NOMO-1 (cell line): ENCODE measurements at regions not wholly inside any gene's neighbourhood (a gene's known extent, or its start where the extent isn't known, plus 50 kb on each side); places are given as distances from the start of the nearest gene placed in this dataset.
"Not testable (repeated sequence)": the region's sequence is repeated elsewhere in the genome, so short reads cannot be mapped to it uniquely, and the experiment has no call there.

Experiments
- DNase-seq, 2 experiments: peaks; one replicate each; lab custom pipeline; 2025; ENCODE audit not compliant: unreplicated experiment in 2 of 2; lab: John Stamatoyannopoulos, UW

GRCh38 chr15:92705764-92706163, 50.2 kb upstream of the FAM174B start:
- no peak for DNase-seq

DNA sequence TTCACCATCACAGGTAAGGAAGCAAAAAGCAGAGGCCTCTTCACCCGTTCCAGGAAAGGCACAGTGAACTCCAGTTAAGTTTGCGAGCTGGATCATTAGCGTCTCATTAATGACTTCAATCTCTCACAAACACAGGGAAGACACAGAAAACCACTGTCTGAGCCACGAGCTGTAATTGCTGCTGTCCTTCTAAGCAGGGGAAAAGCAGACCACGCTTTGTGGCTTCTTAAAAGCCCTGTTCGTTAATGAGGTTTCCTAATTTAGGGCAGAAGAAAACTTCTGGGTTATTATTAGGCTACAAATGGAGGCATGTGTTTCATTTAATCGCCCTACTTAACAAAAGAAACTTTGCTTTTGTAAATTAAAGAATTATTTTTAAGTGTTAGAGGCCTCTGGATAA, 50.6 kb upstream of the FAM174B start:
- no peak for DNase-seq

DNA sequence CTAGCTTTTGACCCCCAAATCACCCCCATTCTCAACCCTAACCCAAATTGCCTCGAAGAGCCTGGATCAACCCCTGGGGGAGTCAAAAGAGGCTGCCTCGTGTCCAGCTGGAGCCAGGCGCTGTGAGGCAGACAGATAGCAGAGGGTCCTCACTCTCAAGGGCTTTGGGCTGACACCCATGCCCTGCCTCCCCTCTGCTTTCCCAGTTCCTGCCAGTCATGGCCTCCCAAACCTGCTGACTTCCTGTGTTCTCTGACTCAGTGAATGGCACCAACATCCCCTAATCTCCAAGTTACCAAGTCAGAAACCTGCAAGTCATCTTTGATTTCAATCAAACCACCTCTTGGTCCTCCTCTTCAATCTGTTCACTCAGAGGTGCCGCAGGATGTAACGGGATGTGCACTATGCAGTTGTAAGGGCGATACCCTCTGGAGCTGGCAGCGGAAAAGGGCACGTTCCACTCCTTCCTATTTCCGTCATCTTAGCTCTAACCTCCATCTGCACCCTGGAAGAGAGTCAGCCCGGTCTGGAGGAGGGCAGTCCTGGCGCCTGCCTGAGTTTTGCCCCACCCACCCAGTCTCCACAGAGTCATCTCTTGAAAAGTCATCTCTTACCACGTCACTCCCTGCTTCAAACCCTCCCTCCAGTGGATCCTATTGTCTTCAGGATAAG, 52.4 kb upstream of the FAM174B start:
- no peak for DNase-seq

- DNase-seq, result no peak
These were observed 53.1 kb upstream of the FAM174B start for GRCh38 chr15:92708635-92709034.

DNA sequence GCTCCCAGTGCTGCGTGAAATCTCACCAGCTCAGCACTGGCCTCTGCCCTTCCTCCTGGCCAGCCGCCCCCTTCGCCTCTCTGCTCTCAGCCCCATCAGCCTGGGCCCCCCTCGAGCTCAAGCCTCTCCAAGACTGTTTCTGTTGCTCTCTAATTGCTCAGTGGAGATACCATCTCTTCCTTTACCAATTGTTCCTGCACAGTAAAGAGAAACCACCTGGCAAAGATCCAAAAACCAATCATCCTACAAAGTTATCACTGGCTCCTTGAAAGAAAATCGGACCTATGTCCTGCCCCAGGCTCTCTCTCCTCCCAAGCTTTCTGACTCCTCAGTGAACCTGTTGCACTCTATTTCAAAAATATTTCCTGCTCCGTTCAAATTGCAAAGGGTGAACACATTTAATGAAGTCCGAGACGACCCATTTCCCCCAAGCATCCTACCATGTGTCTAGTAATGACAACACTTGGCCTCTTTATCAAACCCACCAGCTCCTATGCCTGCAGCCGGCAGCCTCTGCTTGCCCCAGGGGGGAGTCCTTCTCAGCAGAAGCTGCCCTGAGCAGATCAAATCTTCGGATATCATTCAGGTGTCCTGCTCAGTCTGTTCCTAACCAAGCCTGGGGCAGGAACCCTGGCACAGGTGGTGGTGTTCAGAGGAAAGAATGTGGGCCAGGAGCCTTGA, 53.7 kb upstream of the FAM174B start:
- no peak for DNase-seq

DNA sequence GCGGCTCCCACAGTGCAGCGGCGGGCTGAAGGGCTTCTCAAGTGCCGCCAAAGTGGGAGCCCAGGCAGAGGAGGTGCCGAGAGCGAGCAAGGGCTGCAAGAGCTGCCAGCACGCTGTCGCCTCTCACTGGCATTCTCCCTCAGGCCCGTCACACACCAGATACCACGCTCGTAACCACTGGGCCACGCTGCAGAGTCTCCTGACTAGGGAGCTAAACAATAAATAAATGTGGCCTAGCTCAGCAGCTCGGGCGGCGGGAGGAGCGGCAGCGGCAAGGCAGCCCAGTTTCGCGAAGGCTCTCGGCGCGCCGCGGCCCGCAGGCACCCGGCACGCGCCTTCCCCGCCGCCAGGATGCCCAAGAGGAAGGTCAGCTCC, 55.9 kb upstream of the FAM174B start:
- no peak for DNase-seq

- peak in 1 of 2 experiments; percentile 11 for DNase-seq
These were observed 58.5 kb upstream of the FAM174B start for GRCh38 chr15:92714077-92714476.

DNA sequence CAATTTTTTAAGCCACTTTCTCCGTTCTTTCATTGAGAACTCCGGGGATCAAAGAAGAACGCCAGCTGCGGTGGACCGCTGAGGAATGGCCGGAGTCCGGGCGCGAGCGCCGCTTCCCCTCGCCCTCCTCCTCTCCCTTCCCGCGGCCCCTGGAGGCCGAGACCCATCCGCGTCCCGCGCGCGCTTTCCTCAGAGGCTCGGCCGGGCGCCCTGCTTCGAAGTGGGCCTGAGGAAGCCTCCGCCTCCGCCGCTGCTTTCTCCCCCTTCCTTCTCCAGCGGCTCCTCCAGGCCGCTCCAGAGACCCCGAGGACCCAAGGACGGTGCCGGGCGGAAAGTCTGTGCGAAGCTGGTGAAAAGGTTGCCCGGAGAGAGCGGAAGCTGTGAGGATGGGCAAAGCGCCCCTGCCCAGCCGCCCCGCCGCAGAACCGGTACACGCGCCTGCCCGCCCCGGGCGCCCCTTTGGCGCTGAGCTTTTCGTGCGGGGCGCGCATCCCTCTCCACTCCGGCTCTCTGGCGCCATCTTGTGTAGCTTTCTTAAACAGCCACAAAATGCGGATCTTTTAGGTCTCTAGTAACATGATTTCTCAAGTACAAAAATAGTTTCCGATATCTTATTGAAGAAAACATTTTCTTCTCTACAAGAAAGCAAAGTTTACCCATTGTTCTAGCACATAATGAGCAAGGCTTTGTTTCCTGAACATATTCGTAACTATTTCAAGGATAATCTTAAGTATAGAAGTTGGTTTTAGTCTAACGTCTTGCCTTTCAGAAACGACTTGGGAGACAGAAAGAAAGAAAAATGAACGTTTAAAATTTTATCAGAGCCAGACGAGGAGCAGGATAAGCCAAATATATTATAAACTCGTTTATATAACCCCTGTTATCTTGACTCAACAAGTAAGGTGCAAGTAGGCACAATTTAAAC, 59.2 kb upstream of the FAM174B start:
- DNase-seq, result peak; percentile 67

- no peak for DNase-seq
These were observed 60.2 kb upstream of the FAM174B start for GRCh38 chr15:92715758-92716157.

DNA sequence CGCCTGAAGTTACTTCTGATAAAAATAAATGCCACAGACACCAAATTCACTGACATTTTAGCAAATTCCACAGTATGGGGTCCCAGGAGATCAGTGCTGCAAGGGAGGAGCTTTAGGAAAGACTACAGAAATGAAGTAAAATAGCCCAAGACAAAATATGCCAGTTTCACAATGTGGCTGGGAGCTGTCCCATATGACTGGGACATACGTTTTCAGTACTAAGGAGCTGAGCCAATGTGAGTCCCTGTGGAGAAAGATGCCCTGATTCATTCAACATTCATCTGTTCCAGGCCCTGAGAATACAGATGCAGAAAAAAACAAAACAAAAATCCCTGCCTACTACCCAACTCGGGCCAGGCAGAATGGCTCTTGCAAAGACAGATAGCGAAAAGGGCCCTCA, 63.4 kb upstream of the FAM174B start:
- no peak for DNase-seq

GRCh38 chr15:92724144-92724543, 68.6 kb upstream of the FAM174B start:
- DNase-seq, result no peak

DNA sequence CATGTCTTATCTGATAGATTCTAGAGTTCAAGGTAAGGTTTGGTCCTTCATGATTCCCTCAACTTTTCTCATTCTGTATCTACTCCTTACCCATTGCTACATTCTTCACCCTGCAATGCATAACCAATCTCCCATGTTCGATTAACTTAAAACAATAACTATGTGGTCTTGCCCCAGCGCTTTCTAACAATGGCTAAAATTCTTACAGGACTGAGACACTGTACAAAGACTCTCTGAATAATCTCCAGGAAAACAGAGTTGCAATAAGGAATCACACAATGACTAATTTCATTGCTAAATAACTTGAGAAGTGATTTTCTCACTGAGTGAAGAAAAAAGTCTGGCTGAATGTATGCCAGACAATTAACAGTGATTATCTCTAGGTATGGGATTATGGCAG, 69.6 kb upstream of the FAM174B start:
- no peak for DNase-seq

DNA sequence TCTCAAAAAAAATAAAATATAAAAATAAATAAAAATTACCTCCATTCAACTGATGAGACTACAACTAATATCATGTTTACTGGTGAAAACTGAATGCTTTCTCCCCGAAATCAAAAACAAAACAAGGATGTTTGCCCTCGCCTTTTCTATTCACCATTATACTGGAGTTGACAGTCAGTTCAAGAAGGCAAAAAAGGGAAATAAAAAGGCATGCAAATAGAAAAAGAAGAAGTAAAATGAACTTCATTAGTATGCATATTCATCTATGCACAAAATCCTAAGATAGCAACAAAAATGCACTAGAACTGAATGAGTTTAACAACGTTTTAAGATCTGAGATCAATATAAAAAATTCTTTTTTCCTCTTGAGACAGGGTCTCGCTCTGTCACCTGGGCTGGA, 72.7 kb upstream of the FAM174B start:
- no peak for DNase-seq

DNA sequence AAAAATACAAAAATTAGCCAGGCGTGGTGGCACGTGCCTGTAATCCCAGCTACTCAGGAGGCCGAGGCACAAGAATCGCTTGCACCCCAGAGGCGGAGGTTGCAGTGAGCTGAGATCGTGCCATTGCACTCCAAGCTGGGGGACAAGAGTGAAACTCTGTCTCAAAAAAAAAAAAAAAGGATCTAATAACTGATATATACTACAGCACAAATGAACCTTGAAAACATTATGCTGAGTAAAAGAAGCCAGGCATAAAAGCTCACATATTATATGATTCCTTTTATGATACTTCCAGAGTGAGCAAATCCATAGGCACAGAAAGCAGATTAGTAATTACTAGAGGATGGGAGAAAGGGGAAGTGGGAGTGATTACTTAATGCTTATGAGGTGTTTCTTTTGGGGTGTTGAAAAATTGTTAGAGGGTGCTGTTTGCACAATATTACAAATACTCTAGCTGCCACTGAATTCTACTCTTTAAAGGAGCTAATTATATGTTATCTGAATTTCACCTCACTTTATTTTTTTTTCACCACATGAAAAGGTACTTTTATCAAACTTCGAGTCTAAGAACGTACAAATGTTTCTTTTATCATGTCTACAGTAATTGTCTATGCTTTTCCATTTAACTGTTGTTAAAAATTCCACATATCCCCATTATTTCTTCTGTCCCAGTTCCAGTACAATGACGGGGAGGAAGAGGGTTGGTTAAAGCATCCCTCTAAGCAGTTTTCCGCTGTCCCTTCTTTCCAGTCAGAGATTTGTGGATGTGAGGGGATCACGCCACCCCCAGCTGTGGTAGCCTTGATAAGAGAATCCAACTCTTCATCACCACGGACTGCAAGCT, 77.7 kb upstream of the FAM174B start:
- DNase-seq, result peak; percentile 40 to 65

GRCh38 chr15:92733934-92734521, 78.5 kb upstream of the FAM174B start:
- DNase-seq, result no peak

DNA sequence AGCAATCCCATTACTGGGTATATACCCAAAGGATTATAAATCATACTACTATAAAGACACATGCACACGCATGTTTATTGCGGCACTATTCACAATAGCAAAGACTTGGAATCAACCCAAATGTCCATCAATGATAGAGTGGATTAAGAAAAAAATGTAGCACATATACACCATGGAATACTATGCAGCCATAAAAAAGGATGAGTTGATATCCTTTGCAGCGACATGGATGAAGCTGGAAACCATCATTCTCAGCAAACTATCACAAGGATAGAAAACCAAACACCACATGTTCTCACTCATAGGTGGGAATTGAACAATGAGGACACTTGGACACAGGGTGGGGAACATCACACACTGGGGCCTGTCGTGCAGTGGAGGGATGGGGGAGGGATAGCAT, 83.7 kb upstream of the FAM174B start:
- DNase-seq, result not testable (repeated sequence)

- DNase-seq, result no peak
These were observed 90.3 kb upstream of the FAM174B start for GRCh38 chr15:92745845-92746271.

GRCh38 chr15:92747047-92747446, 91.5 kb upstream of the FAM174B start:
- DNase-seq, result no peak

DNA sequence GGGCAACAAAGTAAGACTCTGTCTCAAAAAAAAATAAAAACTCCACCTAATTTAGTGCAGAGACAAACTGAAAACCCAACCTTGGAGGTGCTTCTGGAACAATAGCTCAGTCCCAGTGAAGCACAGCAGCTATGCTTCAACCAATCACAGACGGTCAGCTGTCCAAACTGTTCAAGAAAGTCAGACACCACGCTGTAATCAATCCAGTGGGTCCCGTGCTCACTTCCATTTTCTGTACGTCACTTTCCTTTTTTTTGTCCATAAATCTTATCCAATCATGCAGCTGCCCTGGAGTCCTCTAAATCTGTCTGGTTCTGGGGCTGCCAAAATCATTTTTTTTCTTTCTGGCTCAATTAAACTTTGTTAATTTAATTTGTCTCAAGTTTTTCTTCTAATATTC, 93.6 kb upstream of the FAM174B start:
- no peak for DNase-seq

- DNase-seq, result no peak
These were observed 94.4 kb upstream of the FAM174B start for GRCh38 chr15:92749946-92750345.
